ENCODE measurements at regions not wholly inside any gene's neighbourhood (a gene's known extent, or its start where the extent isn't known, plus 50 kb on each side); places are given as distances from the start of the nearest gene placed in this dataset.
"Not testable (repeated sequence)": the region's sequence is repeated elsewhere in the genome, so short reads cannot be mapped to it uniquely, and the experiment has no call there.

DNA sequence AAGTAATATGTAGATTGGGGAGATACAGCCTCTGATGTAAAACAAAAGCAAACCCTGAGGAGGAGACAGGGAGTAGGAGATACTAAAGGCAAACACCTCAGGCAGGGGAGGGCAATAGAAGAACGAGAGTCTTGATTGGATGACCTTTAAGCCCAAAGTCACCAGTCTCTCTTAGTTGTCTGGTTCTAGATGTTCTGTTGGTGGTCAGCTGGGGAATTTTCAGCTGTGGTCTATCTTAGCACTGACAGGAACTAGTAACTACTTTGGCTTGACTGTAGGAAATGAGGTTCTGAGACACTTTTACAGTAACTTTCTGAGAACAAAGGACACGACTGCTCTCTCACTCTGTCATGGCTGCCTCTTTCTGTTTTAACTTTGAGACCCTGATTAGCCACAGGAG is 290.7 kb upstream of the MIR17HG start:
- H3K4me1 ChIP-seq (ENCODE audit: control insufficient read depth, insufficient read depth, low read length, poor library complexity, severe bottlenecking), result no peaks in the 10 kb centered on the region
- no peaks in the 10 kb centered on the region for H3K9me3 ChIP-seq (ENCODE audit: control insufficient read depth, low read length)
- no peak overlapping the region for H3K4me3 ChIP-seq (ENCODE audit: extremely low read depth, insufficient read depth, low read length, poor library complexity, severe bottlenecking)
- WGBS, 2 experiments (ENCODE audit: insufficient coverage in 2 of 2), result 83% methylated on average over 1 to 2 of the region's 2 CpGs
- H3K36me3 ChIP-seq (ENCODE audit: control insufficient read depth, insufficient read depth, low read length), result no peaks in the 10 kb centered on the region
- H3K27ac ChIP-seq (ENCODE audit: low read depth, low read length, severe bottlenecking), result no peak overlapping the region

DNA sequence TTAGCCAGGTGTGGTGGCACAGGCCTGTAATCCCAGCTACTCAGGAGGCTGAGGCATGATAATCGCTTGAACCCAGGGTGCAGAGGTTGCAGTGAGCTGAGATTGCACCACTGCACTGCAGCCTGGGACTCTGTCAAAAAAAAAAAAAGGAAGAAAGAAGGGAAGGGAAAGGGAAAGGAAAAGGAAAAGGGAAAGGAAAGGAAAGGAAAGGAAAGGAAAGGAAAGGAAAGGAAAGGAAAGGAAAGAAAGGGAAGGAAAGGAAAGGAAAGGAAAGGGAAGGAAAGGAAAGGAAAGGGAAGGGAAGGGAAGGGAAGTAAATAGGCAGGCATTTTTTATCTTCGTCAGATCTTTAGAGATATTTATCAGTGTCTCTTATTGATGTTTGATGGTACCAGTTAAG is 290.0 kb upstream of the MIR17HG start:
- not testable (repeated sequence) for H3K4me3 ChIP-seq (ENCODE audit: extremely low read depth, insufficient read depth, low read length, poor library complexity, severe bottlenecking); H3K36me3 ChIP-seq (ENCODE audit: control insufficient read depth, insufficient read depth, low read length); H3K27ac ChIP-seq (ENCODE audit: low read depth, low read length, severe bottlenecking); H3K9me3 ChIP-seq (ENCODE audit: control insufficient read depth, low read length); H3K4me1 ChIP-seq (ENCODE audit: control insufficient read depth, insufficient read depth, low read length, poor library complexity, severe bottlenecking)
- 84 to 87% methylated on average over 2 of the region's 2 CpGs for WGBS, 2 experiments (ENCODE audit: insufficient coverage in 2 of 2)

DNA sequence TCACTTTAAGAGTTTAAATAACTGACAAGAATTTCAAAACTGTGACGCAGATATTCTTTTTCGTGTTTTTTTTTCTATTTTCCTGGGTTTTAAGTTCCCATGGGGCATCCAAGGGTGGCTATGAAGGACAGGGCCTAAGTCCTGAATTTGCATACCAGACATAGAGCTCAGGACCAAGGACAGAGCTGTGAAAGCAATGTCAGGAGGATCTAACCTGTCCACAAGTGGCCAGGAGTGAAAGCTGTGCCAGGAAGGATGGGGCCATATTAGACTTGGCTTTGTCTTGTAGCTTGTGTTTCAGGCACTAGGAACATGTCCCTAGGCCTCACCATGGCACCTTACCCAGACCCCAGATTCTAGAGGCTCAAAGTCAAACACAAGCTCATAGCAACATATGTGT is 289.4 kb upstream of the MIR17HG start:
- H3K36me3 ChIP-seq (ENCODE audit: control insufficient read depth, insufficient read depth, low read length), result no peaks in the 10 kb centered on the region
- H3K9me3 ChIP-seq (ENCODE audit: control insufficient read depth, low read length), result no peaks in the 10 kb centered on the region
- no peaks in the 10 kb centered on the region for H3K4me1 ChIP-seq (ENCODE audit: control insufficient read depth, insufficient read depth, low read length, poor library complexity, severe bottlenecking)
- H3K27ac ChIP-seq (ENCODE audit: low read depth, low read length, severe bottlenecking), result no peak overlapping the region
- WGBS, 2 experiments (ENCODE audit: insufficient coverage in 2 of 2), result 67 to 79% methylated on average over 1 to 2 of the region's 2 CpGs
- H3K4me3 ChIP-seq (ENCODE audit: extremely low read depth, insufficient read depth, low read length, poor library complexity, severe bottlenecking), result no peak overlapping the region

DNA sequence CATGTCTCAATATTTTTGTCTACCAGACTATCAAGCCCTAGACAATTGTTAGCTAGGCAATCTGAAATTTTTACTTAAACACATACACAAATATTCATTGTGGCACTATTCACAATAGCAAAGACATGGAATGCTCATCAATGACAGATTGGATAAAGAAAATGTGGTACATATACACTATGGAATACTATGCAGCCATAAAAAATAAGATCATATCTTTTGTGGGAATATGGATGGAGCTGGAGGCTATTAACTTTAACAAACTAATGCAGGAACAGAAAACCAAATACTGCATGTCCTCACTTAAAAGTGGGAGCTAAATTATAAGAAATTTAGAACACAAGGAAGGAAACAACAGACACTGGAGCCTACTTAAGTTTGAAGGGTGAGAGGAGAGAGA is 288.6 kb upstream of the MIR17HG start:
- Histone ChIP-seq H3K27ac (ENCODE audit: low read depth, low read length, severe bottlenecking) (no peak overlapping the region), H3K36me3 (ENCODE audit: control insufficient read depth, insufficient read depth, low read length) (no peaks in the 10 kb centered on the region), H3K4me1 (ENCODE audit: control insufficient read depth, insufficient read depth, low read length, poor library complexity, severe bottlenecking) (no peaks in the 10 kb centered on the region), H3K4me3 (ENCODE audit: extremely low read depth, insufficient read depth, low read length, poor library complexity, severe bottlenecking) (no peak overlapping the region), H3K9me3 (ENCODE audit: control insufficient read depth, low read length) (no peaks in the 10 kb centered on the region)

DNA sequence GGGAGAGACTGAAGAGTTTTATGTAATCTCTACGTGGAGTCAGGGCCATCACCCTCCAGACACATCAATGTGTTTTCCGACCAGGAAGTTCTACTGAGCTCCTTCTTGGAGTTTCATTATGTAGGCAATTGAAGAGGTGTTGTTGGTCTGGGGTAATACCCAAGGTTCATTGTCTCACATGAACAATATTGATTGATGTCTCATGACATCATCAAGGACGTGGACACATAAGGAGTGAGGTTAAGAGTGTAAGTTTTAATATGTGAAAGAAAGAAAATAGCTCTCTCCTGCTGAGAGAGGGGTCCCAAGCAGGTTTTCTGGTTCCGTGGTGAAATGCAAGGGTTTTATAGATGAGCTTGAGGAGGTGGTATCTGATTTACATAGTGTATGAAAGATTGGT is 280.7 kb upstream of the MIR17HG start:
- no peaks in the 10 kb centered on the region for H3K36me3 ChIP-seq (ENCODE audit: control insufficient read depth, insufficient read depth, low read length)
- no peaks in the 10 kb centered on the region for H3K9me3 ChIP-seq (ENCODE audit: control insufficient read depth, low read length)
- no peaks in the 10 kb centered on the region for H3K4me1 ChIP-seq (ENCODE audit: control insufficient read depth, insufficient read depth, low read length, poor library complexity, severe bottlenecking)
- H3K27ac ChIP-seq (ENCODE audit: low read depth, low read length, severe bottlenecking), result no peak overlapping the region
- no peak overlapping the region for H3K4me3 ChIP-seq (ENCODE audit: extremely low read depth, insufficient read depth, low read length, poor library complexity, severe bottlenecking)
- 70 to 83% methylated on average over 2 to 4 of the region's 4 CpGs for WGBS, 2 experiments (ENCODE audit: insufficient coverage in 2 of 2)

DNA sequence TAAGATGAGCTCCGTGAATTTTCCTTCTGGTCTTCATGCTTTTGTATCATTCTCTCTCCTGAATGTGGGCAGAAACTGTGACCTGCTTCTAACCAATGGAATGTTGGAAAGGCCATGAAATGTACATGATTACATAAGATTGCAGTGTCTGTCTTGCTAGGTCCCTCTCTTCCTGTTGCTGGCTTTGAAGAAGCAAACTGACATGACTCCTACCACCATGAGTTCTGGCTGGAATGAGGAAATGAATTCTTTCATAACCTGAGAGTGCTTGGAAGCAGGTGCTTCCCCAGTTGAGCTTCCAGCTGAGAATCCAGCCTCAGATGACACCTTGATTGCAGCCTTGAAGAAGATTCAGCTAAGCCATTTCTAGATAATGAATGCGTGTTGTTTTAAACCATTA is 275.0 kb upstream of the MIR17HG start:
- no peaks in the 10 kb centered on the region for H3K36me3 ChIP-seq (ENCODE audit: control insufficient read depth, insufficient read depth, low read length)
- no CpG with 5 or more reads among the region's 2 CpGs for WGBS, 2 experiments (ENCODE audit: insufficient coverage in 2 of 2)
- no peak overlapping the region for H3K4me3 ChIP-seq (ENCODE audit: extremely low read depth, insufficient read depth, low read length, poor library complexity, severe bottlenecking)
- H3K27ac ChIP-seq (ENCODE audit: low read depth, low read length, severe bottlenecking), result no peak overlapping the region
- no peaks in the 10 kb centered on the region for H3K9me3 ChIP-seq (ENCODE audit: control insufficient read depth, low read length)
- H3K4me1 ChIP-seq (ENCODE audit: control insufficient read depth, insufficient read depth, low read length, poor library complexity, severe bottlenecking), result no peaks in the 10 kb centered on the region

DNA sequence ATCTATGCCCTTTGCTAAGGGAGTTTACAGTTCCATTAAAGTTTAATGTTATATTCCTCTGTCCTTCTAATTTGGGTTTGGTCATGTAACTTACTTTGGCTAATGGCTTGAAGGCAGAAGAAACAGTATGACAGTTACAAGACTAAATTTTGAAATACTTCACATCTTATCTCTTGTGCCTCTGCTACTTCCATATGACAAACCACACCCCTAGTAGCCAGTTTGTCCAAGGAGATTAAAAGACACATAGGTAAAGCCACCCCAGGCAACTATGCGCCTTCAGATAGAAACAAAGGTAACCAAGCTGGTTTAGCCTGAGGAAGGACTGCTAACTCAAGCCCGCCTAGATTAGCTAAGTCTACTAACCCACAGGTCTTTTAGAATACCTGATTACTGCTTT is 273.4 kb upstream of the MIR17HG start:
- Histone ChIP-seq H3K4me3 (ENCODE audit: extremely low read depth, insufficient read depth, low read length, poor library complexity, severe bottlenecking) (no peak overlapping the region), H3K9me3 (ENCODE audit: control insufficient read depth, low read length) (no peaks in the 10 kb centered on the region), H3K4me1 (ENCODE audit: control insufficient read depth, insufficient read depth, low read length, poor library complexity, severe bottlenecking) (no peaks in the 10 kb centered on the region), H3K27ac (ENCODE audit: low read depth, low read length, severe bottlenecking) (no peak overlapping the region), H3K36me3 (ENCODE audit: control insufficient read depth, insufficient read depth, low read length) (no peaks in the 10 kb centered on the region)
- WGBS, 2 experiments (ENCODE audit: insufficient coverage in 2 of 2), result 86 to 100% methylated on average over 2 of the region's 2 CpGs

DNA sequence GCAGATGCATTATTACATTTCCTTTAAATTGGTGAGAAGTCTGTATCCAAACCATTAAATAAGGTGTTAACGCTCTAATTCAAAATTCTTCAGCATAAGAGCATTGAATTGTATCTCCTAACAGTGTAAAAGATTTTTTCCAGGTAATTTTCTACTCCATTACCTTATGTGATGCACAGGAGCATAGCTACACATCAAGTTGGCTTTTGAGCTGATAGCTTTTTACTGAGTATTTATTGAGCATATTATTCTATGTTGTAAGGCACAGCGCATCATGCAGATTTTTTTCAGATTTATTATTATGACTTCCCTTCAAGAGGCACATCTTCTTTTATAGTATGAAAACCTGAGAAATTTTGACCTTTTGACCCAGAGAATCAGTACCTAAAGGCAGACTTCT is 270.7 kb upstream of the MIR17HG start:
- no peaks in the 10 kb centered on the region for H3K9me3 ChIP-seq (ENCODE audit: control insufficient read depth, low read length)
- H3K4me3 ChIP-seq (ENCODE audit: extremely low read depth, insufficient read depth, low read length, poor library complexity, severe bottlenecking), result no peak overlapping the region
- no peak overlapping the region for H3K27ac ChIP-seq (ENCODE audit: low read depth, low read length, severe bottlenecking)
- no peaks in the 10 kb centered on the region for H3K4me1 ChIP-seq (ENCODE audit: control insufficient read depth, insufficient read depth, low read length, poor library complexity, severe bottlenecking)
- no CpG with 5 or more reads among the region's 2 CpGs for WGBS, 2 experiments (ENCODE audit: insufficient coverage in 2 of 2)
- no peaks in the 10 kb centered on the region for H3K36me3 ChIP-seq (ENCODE audit: control insufficient read depth, insufficient read depth, low read length)

DNA sequence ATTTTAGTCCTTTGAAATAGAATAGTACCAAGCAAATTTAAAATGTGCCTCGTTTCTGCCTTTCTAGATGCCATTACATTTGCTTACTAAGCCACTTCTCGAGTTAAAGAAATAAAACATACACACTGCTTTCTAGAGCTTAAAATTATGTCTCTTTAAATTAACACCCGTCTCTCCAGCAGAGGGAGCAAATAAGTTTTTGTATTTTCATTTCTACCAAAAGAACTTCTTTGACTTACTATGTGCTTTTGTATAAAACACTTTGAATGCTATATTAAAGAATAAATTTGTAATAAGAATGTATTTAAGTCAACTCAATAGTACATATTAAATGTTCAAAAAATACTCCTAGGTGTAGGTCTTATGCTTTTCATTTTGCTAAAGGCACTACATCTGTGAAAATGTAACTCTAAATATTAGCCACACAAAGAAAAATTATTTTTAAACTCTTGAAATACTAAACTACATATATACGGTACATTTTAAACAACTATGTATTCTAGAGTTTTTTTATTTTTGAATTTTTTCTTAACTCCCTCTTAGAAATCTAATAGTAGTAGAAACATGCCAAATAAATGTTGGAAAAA is 269.3 kb upstream of the MIR17HG start:
- H3K4me1 ChIP-seq (ENCODE audit: control insufficient read depth, insufficient read depth, low read length, poor library complexity, severe bottlenecking), result no peaks in the 10 kb centered on the region
- no peaks in the 10 kb centered on the region for H3K36me3 ChIP-seq (ENCODE audit: control insufficient read depth, insufficient read depth, low read length)
- no peaks in the 10 kb centered on the region for H3K9me3 ChIP-seq (ENCODE audit: control insufficient read depth, low read length)
- no peak overlapping the region for H3K4me3 ChIP-seq (ENCODE audit: extremely low read depth, insufficient read depth, low read length, poor library complexity, severe bottlenecking)
- WGBS, 2 experiments (ENCODE audit: insufficient coverage in 2 of 2), result 33 to 36% methylated on average over 2 of the region's 4 CpGs
- H3K27ac ChIP-seq (ENCODE audit: low read depth, low read length, severe bottlenecking), result no peak overlapping the region

DNA sequence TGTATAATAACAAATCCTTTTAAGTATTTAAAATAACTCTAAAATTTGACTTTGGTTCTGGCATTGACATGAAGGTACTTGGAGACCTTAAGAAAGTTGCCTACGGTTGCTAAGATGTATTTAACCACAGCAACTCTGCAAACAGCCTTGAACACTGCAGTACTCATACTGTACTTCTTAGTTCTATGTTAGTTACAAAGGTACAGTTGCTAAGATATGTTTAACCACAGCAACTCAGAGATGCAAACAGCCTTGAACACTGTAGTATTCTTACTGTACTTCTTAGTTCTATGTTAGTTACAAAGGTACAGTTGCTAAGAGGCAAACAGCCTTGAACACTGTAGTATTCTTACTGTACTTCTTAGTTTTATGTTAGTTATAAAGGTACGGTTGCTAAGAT is 268.3 kb upstream of the MIR17HG start:
- H3K27ac ChIP-seq (ENCODE audit: low read depth, low read length, severe bottlenecking), result no peak overlapping the region

DNA sequence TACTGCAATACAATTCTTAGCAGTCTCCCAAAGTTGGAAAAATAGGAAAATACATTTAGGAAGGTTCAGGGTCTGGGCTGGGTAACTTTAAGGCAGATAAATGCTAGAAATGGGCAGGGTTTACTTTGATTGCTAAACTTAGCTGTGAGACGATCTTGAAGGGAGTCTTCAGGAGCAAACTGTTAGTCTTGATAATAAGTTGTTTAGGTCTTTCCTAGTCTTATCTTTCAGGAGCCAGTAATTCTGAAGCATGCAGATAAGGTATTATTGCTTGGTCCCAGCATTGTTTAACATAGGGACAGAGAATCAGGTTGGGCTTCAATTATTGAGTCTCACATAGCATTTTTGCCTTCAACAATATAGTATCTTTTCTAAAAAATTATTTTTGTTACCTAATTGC is 262.4 kb upstream of the MIR17HG start:
- peaks cover 2% of the 10 kb centered on the region for H3K4me1 ChIP-seq (ENCODE audit: control insufficient read depth, insufficient read depth, low read length, poor library complexity, severe bottlenecking)
- no peak overlapping the region for H3K4me3 ChIP-seq (ENCODE audit: extremely low read depth, insufficient read depth, low read length, poor library complexity, severe bottlenecking)
- no peaks in the 10 kb centered on the region for H3K9me3 ChIP-seq (ENCODE audit: control insufficient read depth, low read length)
- WGBS, 2 experiments (ENCODE audit: insufficient coverage in 2 of 2), result 46 to 50% methylated on average over 1 of the region's 1 CpG
- no peaks in the 10 kb centered on the region for H3K36me3 ChIP-seq (ENCODE audit: control insufficient read depth, insufficient read depth, low read length)
- peak overlapping the region; percentile 70 for H3K27ac ChIP-seq (ENCODE audit: low read depth, low read length, severe bottlenecking)

More for the DNA sequence above, 268.3 kb upstream of the MIR17HG start:
- H3K9me3 ChIP-seq (ENCODE audit: control insufficient read depth, low read length), result no peaks in the 10 kb centered on the region
- H3K36me3 ChIP-seq (ENCODE audit: control insufficient read depth, insufficient read depth, low read length), result no peaks in the 10 kb centered on the region
- H3K4me1 ChIP-seq (ENCODE audit: control insufficient read depth, insufficient read depth, low read length, poor library complexity, severe bottlenecking), result no peaks in the 10 kb centered on the region
- no CpG with 5 or more reads among the region's 2 CpGs for WGBS, 2 experiments (ENCODE audit: insufficient coverage in 2 of 2)
- no peak overlapping the region for H3K4me3 ChIP-seq (ENCODE audit: extremely low read depth, insufficient read depth, low read length, poor library complexity, severe bottlenecking)

Measured in mesodermal cell (in vitro differentiated cells).